Stimulated activated effector memory CD8-positive, alpha-beta T cell treated with anti-CD3 and anti-CD28 coated beads, Interleukin-12 subunit alpha, Interleukin-12 subunit beta, amount 100 ng/mL, for 72 hours (primary cell): ENCODE measurements at regions not wholly inside any gene's neighbourhood (a gene's known extent, or its start where the extent isn't known, plus 50 kb on each side); places are given as distances from the start of the nearest gene placed in this dataset.
"Not testable (repeated sequence)": the region's sequence is repeated elsewhere in the genome, so short reads cannot be mapped to it uniquely, and the experiment has no call there.

ENCODE experiments used
- ATAC-seq: fragments of 150-1000 bp; cut with Tn5 transposase; 2 replicates; pipeline ENCODE4 v1.10.0; 2021
- DNase-seq, 2 donors: peaks; one replicate each; pipeline ENCODE4 v3.0.0; 2021 to 2022; ENCODE audit warnings: low spot score in 2 of 2
- H3K27ac Mint-ChIP-seq: one replicate; pipeline ENCODE4 v1.8.0; 2022; ENCODE audit warnings: mild to moderate bottlenecking, mixed read lengths
- H3K36me3 Mint-ChIP-seq: one replicate; pipeline ENCODE4 v1.8.0; 2022; ENCODE audit warnings: mild to moderate bottlenecking, mixed read lengths
- H3K4me1 Mint-ChIP-seq: one replicate; pipeline ENCODE4 v1.8.0; 2022; ENCODE audit warnings: mixed read lengths
- H3K4me3 Mint-ChIP-seq: one replicate; pipeline ENCODE4 v1.8.0; 2022; ENCODE audit warnings: mild to moderate bottlenecking, mixed read lengths
- H3K9me3 Mint-ChIP-seq: one replicate; pipeline ENCODE4 v1.8.0; 2022; ENCODE audit warnings: mixed read lengths

GRCh38 chr7:51540906-51541305 lies 224.3 kb upstream of the COBL start:
- not testable (repeated sequence) for H3K4me3 Mint-ChIP-seq, ATAC-seq, H3K36me3 Mint-ChIP-seq, H3K4me1 Mint-ChIP-seq, DNase-seq, H3K27ac Mint-ChIP-seq
- H3K9me3 Mint-ChIP-seq = peaks cover 18% of the 10 kb centered on the region

DNA sequence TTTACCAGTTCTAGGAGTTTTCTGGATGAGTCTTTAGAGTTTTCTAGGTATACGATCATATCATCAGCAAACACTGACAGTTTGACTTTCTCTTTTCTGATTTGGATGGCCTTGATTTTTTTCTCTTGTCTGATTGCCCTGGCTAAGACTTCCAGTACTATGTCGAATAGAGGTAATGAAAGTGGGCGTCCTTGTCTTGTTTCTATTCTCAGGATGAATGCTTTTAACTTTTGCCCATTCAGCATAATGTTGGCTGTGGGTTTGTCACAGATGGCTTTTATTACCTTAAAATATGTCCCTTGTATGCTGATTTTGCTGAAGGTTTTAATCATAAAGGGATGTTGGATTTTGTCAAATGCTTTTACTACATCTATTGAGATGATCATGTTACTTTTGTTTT lies 223.2 kb upstream of the COBL start:
- Mint-ChIP-seq H3K27ac (no peak overlapping the region), H3K4me1 (no peaks in the 10 kb centered on the region), H3K4me3 (no peak overlapping the region), H3K9me3 (peaks cover 21% of the 10 kb centered on the region), H3K36me3 (no peaks in the 10 kb centered on the region)
- ATAC-seq (no peak), DNase-seq (no peak)

DNA sequence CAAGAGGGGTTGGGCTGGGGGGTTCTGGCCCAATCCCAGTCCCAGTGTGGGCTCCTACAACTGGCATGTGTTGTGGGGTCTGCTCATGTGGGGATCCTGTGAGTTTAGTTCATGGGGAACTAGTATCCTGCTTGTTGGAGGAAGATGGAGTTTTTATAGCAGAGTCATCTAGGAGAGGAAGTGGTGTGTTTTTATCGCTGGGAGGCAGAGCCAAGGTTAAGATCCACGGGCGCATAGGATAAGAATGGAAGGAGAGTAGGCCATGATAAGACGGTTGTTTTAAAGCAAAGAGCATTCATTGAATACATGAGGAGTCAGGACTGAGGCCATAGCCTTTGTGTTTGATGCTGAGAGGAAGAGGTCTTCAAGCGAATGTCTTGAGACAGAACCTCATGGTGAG lies 211.6 kb upstream of the COBL start:
- no peaks in the 10 kb centered on the region for H3K4me1 Mint-ChIP-seq
- no peak overlapping the region for H3K27ac Mint-ChIP-seq
- peaks cover 6% of the 10 kb centered on the region for H3K9me3 Mint-ChIP-seq
- H3K4me3 Mint-ChIP-seq = no peak overlapping the region
- no peak for ATAC-seq
- H3K36me3 Mint-ChIP-seq = no peaks in the 10 kb centered on the region
- DNase-seq = no peak

DNA sequence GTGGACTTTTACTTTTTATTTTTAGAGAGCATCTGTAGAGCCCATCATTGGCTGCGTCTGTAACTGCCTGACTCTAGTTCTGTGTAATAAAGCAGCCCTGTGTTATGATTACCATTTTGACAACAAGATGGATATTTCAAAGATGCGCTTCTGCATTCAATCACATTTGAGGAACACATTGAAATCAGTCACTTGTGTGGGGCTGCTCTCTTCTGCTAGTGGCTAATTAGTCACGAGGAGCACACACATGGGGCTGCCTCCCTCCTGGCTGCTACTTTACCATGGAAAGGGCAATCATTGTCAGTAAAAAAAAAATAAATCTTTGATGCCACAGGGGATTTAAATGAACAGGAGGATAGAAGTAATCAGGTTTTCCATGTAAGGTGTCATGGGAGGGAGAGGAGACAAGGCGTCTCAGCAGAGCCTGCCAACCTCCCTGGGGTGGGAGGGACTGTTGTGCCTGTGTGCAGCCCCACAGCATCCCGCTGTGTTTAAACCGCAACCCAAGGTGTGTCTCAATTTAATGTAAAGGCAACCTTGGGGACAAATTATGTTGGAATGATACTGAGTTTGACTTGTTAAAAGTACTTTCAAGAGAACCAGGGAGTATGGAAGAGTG lies 205.2 kb upstream of the COBL start:
- ATAC-seq (no peak), DNase-seq (no peak)
- H3K27ac Mint-ChIP-seq = no peak overlapping the region
- peaks cover 6% of the 10 kb centered on the region for H3K9me3 Mint-ChIP-seq
- no peak overlapping the region for H3K4me3 Mint-ChIP-seq
- no peaks in the 10 kb centered on the region for H3K36me3 Mint-ChIP-seq
- H3K4me1 Mint-ChIP-seq = no peaks in the 10 kb centered on the region

DNA sequence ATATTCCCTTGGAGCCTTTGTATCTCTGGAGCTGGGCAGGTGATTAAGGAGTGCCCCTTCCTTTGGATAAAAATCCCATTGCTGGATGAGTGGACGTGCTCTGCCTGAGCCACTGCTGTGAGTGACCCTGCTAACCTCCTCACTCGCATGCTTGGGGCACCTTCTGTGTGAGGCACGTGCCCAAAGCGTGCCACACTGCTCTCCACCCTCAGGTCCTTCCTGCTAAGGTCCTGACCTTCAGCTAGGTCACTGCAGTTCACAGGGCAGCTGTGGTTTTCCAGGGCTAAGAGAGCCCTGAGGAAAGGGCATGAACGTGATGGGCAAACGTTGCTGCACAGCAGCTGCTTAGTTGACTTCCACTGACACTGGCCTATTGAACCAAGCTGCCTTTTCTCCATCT lies 204.4 kb upstream of the COBL start:
- H3K27ac Mint-ChIP-seq = no peak overlapping the region
- H3K4me1 Mint-ChIP-seq = no peaks in the 10 kb centered on the region
- H3K36me3 Mint-ChIP-seq = no peaks in the 10 kb centered on the region
- no peak for DNase-seq
- peaks cover 6% of the 10 kb centered on the region for H3K9me3 Mint-ChIP-seq
- ATAC-seq = no peak
- no peak overlapping the region for H3K4me3 Mint-ChIP-seq

DNA sequence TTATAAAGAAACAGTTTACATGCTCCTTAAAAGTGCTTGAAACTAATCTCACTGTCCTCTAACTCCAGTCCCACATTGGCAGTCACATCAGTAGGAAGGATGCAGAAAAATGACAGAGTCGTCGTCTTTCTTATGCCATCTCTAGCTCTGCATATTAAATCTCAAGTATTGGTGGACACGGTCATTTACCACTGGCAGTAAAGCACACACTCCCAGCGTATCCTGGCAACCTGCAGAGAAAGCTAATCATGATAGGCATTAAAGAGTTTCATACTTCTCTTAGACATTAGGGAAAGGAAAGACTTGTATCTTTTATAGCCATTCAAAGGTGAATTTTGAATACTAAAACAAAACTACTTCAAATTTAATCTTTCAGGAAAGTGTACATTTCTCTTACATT lies 202.0 kb upstream of the COBL start:
- Mint-ChIP-seq H3K4me3 (no peak overlapping the region), H3K36me3 (no peaks in the 10 kb centered on the region), H3K9me3 (no peaks in the 10 kb centered on the region), H3K4me1 (no peaks in the 10 kb centered on the region), H3K27ac (no peak overlapping the region)
- no peak for ATAC-seq
- DNase-seq = no peak

- no peak for DNase-seq
- no peaks in the 10 kb centered on the region for H3K36me3 Mint-ChIP-seq
- no peak overlapping the region for H3K4me3 Mint-ChIP-seq
- H3K9me3 Mint-ChIP-seq = no peaks in the 10 kb centered on the region
- ATAC-seq = no peak
- no peaks in the 10 kb centered on the region for H3K4me1 Mint-ChIP-seq
- no peak overlapping the region for H3K27ac Mint-ChIP-seq
Measured at GRCh38 chr7:51517187-51517586, 200.6 kb upstream of the COBL start.

DNA sequence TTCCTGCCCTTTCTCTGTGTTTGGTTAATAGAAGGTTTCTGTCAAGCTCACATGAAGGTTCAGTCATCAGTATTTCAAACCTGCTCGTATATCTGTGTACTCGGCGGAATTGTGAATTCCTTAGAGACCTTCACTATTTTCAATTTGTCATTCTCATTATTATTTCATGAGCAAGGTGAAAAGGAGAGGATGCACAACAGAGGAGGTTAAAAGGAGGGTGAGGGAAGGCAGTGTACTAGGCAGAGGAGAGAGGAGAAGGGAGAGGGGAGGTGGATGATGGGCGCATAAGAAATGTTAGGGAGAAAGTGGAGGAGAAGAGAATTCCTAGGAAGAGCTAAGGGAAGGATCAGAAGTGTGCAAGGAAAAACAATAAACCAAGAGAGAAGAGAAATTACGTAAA lies 185.0 kb upstream of the COBL start:
- DNase-seq = no peak
- Mint-ChIP-seq H3K4me1 (no peaks in the 10 kb centered on the region), H3K9me3 (peaks cover 9% of the 10 kb centered on the region), H3K36me3 (no peaks in the 10 kb centered on the region), H3K4me3 (no peak overlapping the region), H3K27ac (no peak overlapping the region)
- ATAC-seq = no peak

GRCh38 chr7:51482976-51483375 lies 166.4 kb upstream of the COBL start:
- H3K36me3 Mint-ChIP-seq = no peaks in the 10 kb centered on the region

DNA sequence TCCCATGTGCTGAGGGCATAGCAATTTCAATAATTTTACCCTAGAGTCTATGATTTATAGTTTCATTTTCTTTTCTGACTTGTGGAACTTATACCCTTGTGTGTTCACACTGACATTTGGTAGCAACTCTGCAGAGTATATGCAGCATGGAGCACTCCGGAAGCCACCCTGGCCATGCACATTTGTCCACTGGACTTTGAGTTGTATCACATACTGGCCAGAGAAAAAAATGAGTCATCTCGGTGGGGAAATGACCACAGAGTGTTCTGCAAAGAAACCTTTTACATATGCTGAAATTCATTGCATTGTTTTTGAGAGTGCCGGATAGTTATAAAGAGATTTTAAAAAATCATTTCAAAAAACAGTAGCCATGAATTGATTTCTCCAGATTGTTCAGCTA lies 164.8 kb upstream of the COBL start:
- no peak for ATAC-seq
- Mint-ChIP-seq H3K36me3 (no peaks in the 10 kb centered on the region), H3K9me3 (peaks cover 5% of the 10 kb centered on the region)

More at GRCh38 chr7:51482976-51483375, 166.4 kb upstream of the COBL start:
- no peak for ATAC-seq
- Mint-ChIP-seq H3K4me3 (no peak overlapping the region), H3K4me1 (no peaks in the 10 kb centered on the region), H3K9me3 (peaks cover 4% of the 10 kb centered on the region), H3K27ac (no peak overlapping the region)
- DNase-seq = no peak

DNA sequence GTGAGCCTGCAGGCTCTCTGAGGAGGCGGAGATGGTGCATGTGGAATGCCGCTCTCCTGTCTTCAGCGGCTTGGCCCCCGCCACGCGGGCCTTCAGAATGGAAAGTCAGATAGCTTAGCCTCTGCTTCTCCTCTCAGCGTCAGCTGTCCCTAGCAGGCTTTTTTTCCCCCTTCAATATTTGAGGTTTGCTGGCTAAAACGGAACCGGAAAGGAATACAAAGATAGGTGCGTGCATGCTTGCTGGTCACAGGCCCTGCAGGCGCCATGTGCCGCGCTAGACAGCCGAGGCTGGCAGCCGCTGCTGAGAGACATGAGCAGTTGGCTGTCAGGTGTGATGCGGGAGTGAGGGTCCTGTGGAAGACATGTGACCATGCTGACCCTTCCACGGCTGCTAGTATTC lies 161.2 kb upstream of the COBL start:
- H3K27ac Mint-ChIP-seq = no peak overlapping the region

More for the DNA sequence above, 164.8 kb upstream of the COBL start:
- H3K27ac Mint-ChIP-seq = no peak overlapping the region
- no peak for DNase-seq
- no peaks in the 10 kb centered on the region for H3K4me1 Mint-ChIP-seq
- H3K4me3 Mint-ChIP-seq = no peak overlapping the region

DNA sequence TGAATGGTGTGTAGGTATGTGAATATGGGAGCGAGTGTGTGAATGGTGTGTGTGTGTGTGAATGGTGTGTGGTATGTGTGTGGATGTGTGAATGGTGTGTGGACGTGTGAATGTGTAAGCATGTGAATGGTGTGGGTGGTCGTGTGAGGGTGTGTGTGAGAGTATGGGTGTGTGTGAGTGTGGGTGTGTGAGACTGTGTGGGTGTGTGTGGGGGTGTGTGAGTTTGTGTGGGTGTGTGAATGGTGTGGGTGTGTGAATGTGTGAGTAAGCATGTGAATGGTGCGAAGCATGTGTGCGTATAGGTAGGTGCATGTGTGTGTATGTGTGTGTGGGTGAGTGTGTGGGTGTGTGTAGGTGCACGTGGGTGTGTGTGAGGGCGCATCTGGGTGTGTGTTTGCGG lies 160.7 kb upstream of the COBL start:
- H3K36me3 Mint-ChIP-seq = no peaks in the 10 kb centered on the region
- no peak overlapping the region for H3K27ac Mint-ChIP-seq
- ATAC-seq = peak; percentile 31
- H3K4me3 Mint-ChIP-seq = no peak overlapping the region
- no peak for DNase-seq
- no peaks in the 10 kb centered on the region for H3K4me1 Mint-ChIP-seq
- peaks cover 9% of the 10 kb centered on the region for H3K9me3 Mint-ChIP-seq

More for the DNA sequence above, 161.2 kb upstream of the COBL start:
- H3K4me3 Mint-ChIP-seq = no peak overlapping the region
- DNase-seq (no peak), ATAC-seq (no peak)
- H3K4me1 Mint-ChIP-seq = no peaks in the 10 kb centered on the region
- H3K9me3 Mint-ChIP-seq = peaks cover 9% of the 10 kb centered on the region
- no peaks in the 10 kb centered on the region for H3K36me3 Mint-ChIP-seq

GRCh38 chr7:51476026-51476425 lies 159.4 kb upstream of the COBL start:
- Mint-ChIP-seq H3K4me3 (no peak overlapping the region), H3K4me1 (no peaks in the 10 kb centered on the region), H3K36me3 (no peaks in the 10 kb centered on the region), H3K27ac (no peak overlapping the region), H3K9me3 (peaks cover 9% of the 10 kb centered on the region)
- ATAC-seq = no peak
- no peak for DNase-seq

DNA sequence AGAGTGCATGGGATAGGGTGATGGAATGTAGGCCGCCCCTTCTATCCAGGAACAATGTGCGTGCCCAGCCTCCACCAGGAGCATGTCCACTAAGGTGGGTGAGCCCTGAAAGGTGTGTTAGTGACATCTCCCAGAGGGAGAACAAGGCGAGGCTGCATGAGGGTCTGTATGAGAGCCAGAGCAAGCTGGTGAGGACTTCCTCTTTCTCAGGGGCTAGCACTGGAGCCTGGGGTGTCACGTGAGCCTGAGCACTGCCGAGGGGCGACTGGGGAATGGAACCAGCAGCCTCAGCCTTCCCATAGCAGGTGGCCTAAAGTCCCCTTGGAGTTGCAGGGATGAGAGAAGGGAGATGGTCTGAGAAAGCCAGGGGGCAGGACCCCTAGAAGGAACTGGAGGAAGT lies 156.3 kb upstream of the COBL start:
- Mint-ChIP-seq H3K4me3 (no peak overlapping the region), H3K27ac (no peak overlapping the region), H3K4me1 (no peaks in the 10 kb centered on the region), H3K36me3 (no peaks in the 10 kb centered on the region), H3K9me3 (peaks cover 7% of the 10 kb centered on the region)
- DNase-seq (no peak), ATAC-seq (no peak)

DNA sequence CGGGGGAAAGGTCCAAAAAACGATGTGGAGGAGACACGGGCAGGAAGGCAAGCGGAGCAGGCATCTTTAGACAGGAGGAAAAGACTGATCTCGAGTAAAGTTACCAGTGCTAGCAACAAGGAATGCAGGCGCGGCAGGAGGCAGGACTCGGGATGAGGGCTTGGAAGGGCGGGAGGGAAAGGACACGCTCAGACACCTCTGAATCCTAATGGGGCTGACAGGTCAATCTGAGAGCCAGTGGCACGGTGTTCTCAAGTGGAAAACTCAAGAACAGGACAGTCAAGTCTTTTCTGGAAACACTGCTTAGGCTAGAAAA lies 155.3 kb upstream of the COBL start:
- ATAC-seq (no peak), DNase-seq (no peak)
- no peaks in the 10 kb centered on the region for H3K36me3 Mint-ChIP-seq
- no peak overlapping the region for H3K4me3 Mint-ChIP-seq
- no peak overlapping the region for H3K27ac Mint-ChIP-seq
- H3K4me1 Mint-ChIP-seq = no peaks in the 10 kb centered on the region
- H3K9me3 Mint-ChIP-seq = peaks cover 7% of the 10 kb centered on the region

GRCh38 chr7:51471210-51471980 lies 154.8 kb upstream of the COBL start:
- Mint-ChIP-seq H3K27ac (no peak overlapping the region), H3K4me3 (no peak overlapping the region)
- no peak for ATAC-seq

More at GRCh38 chr7:51471210-51471980, 154.8 kb upstream of the COBL start:
- Mint-ChIP-seq H3K36me3 (no peaks in the 10 kb centered on the region), H3K9me3 (peaks cover 5% of the 10 kb centered on the region), H3K4me1 (no peaks in the 10 kb centered on the region)
- DNase-seq = no peak
